OCI-LY1 (cell line): ENCODE measurements at regions not wholly inside any gene's neighbourhood (a gene's known extent, or its start where the extent isn't known, plus 50 kb on each side); places are given as distances from the start of the nearest gene placed in this dataset.

Experiments
- H2AFZ ChIP-seq: fragments of 200-600 bp; sonication (generic), shearing (Covaris generic); 2 replicates; pipeline ENCODE4 v1.6.0; 2014; ENCODE audit warnings: antibody characterized with exemption, mild to moderate bottlenecking, low read length
- H3F3A ChIP-seq: fragments of 200-600 bp; sonication (generic), shearing (Covaris generic); 2 replicates; pipeline ENCODE4 v1.6.0; 2014; ENCODE audit warnings: mild to moderate bottlenecking, antibody characterized with exemption, low read length, moderate library complexity; ENCODE audit not compliant: insufficient read depth
- H3K27ac ChIP-seq: fragments of 200-600 bp; sonication (generic); 2 replicates; pipeline ENCODE4 v1.5.1; 2014; ENCODE audit warnings: low read length, mixed run types, mild to moderate bottlenecking, low read depth; ENCODE audit not compliant: poor library complexity, severe bottlenecking
- H3K27me3 ChIP-seq: fragments of 200-600 bp; sonication (generic); 2 replicates; pipeline ENCODE4 v1.6.0; 2014; ENCODE audit warnings: antibody characterized with exemption, mild to moderate bottlenecking, low read length, moderate library complexity; ENCODE audit not compliant: insufficient read depth
- H3K36me3 ChIP-seq: fragments of 200-600 bp; sonication (generic); 2 replicates; pipeline ENCODE4 v1.6.1; 2014; ENCODE audit warnings: mild to moderate bottlenecking, antibody characterized with exemption, low read length, moderate library complexity, mixed read lengths; ENCODE audit not compliant: insufficient read depth
- H3K4me1 ChIP-seq: fragments of 200-600 bp; sonication (generic); 2 replicates; pipeline ENCODE4 v1.5.1; 2014; ENCODE audit warnings: mild to moderate bottlenecking, low read length, moderate library complexity; ENCODE audit not compliant: insufficient read depth, severe bottlenecking
- H3K4me2 ChIP-seq: fragments of 200-600 bp; sonication (generic), shearing (Covaris generic); 2 replicates; pipeline ENCODE4 v1.6.1; 2014; ENCODE audit warnings: low read length
- H3K4me3 ChIP-seq: fragments of 200-600 bp; sonication (generic); 2 replicates; pipeline ENCODE4 v1.5.1; 2014; ENCODE audit warnings: low read length, low read depth, mild to moderate bottlenecking, mixed read lengths; ENCODE audit not compliant: poor library complexity, severe bottlenecking
- H3K79me2 ChIP-seq: fragments of 200-600 bp; shearing (Covaris generic); 2 replicates; pipeline ENCODE4 v1.6.1; 2016; ENCODE audit warnings: mixed run types, low read length, mixed read lengths; ENCODE audit not compliant: insufficient read depth
- H3K9ac ChIP-seq: fragments of 200-600 bp; sonication (generic), shearing (Covaris generic); 2 replicates; pipeline ENCODE4 v1.6.1; 2014; ENCODE audit warnings: mild to moderate bottlenecking, low read length, mixed read lengths
- H3K9me2 ChIP-seq: fragments of 200-600 bp; sonication (generic), shearing (Covaris generic); 2 replicates; pipeline ENCODE4 v1.6.1; 2014; ENCODE audit warnings: low read depth, mild to moderate bottlenecking, low read length, mixed read lengths
- H3K9me3 ChIP-seq: fragments of 200-600 bp; shearing (Covaris generic); 2 replicates; pipeline ENCODE4 v1.6.1; 2014; ENCODE audit warnings: low read length, mixed read lengths
- H4K20me1 ChIP-seq: fragments of 200-600 bp; sonication (generic), shearing (Covaris generic); 2 replicates; pipeline ENCODE4 v1.6.0; 2016; ENCODE audit warnings: mild to moderate bottlenecking, low read length; ENCODE audit not compliant: insufficient read depth
- CTCF ChIP-seq: fragments of 200-600 bp; sonication (generic), shearing (Covaris generic); IDR thresholded peaks from 2 replicates; pipeline ENCODE4 v1.5.1; 2017; ENCODE audit warnings: mild to moderate bottlenecking, antibody characterized with exemption, low read length, moderate library complexity, mixed read lengths
- EZH2 ChIP-seq: fragments of 200-600 bp; sonication (generic), shearing (Covaris generic); IDR thresholded peaks from 2 replicates; pipeline ENCODE4 v1.8.0; 2017; ENCODE audit warnings: borderline replicate concordance, mixed run types, mild to moderate bottlenecking, antibody characterized with exemption, low read length, moderate library complexity, mixed read lengths

GRCh38 chr7:13832346-13832745 is 157.1 kb downstream of the ETV1 start:
- no peak overlapping the region for H3K4me2 ChIP-seq
- H3F3A ChIP-seq = no peaks in the 10 kb centered on the region
- H3K27me3 ChIP-seq = no peaks in the 10 kb centered on the region
- H3K36me3 ChIP-seq = no peaks in the 10 kb centered on the region
- no peak overlapping the region for H3K27ac ChIP-seq
- peaks cover 42% of the 10 kb centered on the region for H3K4me1 ChIP-seq
- no peak overlapping the region for H3K9ac ChIP-seq
- no peak overlapping the region for H3K4me3 ChIP-seq
- TF ChIP-seq EZH2 = no peak
- TF ChIP-seq CTCF = no peak
- no peak overlapping the region for H2AFZ ChIP-seq
- no peaks in the 10 kb centered on the region for H3K79me2 ChIP-seq
- no peaks in the 10 kb centered on the region for H3K9me3 ChIP-seq
- no peaks in the 10 kb centered on the region for H3K9me2 ChIP-seq
- no peaks in the 10 kb centered on the region for H4K20me1 ChIP-seq

- Histone ChIP-seq H2AFZ (peak overlapping the region; percentile 10; the same call in 1 of the 2 replicates), H3F3A (no peaks in the 10 kb centered on the region), H3K27me3 (no peaks in the 10 kb centered on the region), H3K36me3 (no peaks in the 10 kb centered on the region), H3K9me2 (no peaks in the 10 kb centered on the region), H3K27ac (no peak overlapping the region), H3K4me1 (peaks cover 33% of the 10 kb centered on the region), H3K79me2 (no peaks in the 10 kb centered on the region), H4K20me1 (no peaks in the 10 kb centered on the region), H3K9me3 (no peaks in the 10 kb centered on the region), H3K4me2 (peak overlapping the region; percentile 0; the same call in 1 of the 2 replicates), H3K9ac (no peak overlapping the region), H3K4me3 (no peak overlapping the region)
- TF ChIP-seq EZH2 (no peak), CTCF (no peak)
These were observed 155.1 kb downstream of the ETV1 start for GRCh38 chr7:13834328-13834761.

GRCh38 chr7:13835442-13835841 is 154.0 kb downstream of the ETV1 start:
- Histone ChIP-seq H3K9me2 (no peaks in the 10 kb centered on the region), H3K27ac (no peak overlapping the region), H3K27me3 (no peaks in the 10 kb centered on the region), H3F3A (no peaks in the 10 kb centered on the region), H3K36me3 (no peaks in the 10 kb centered on the region), H3K4me2 (no peak overlapping the region), H3K9me3 (no peaks in the 10 kb centered on the region), H3K79me2 (no peaks in the 10 kb centered on the region), H3K4me1 (peaks cover 22% of the 10 kb centered on the region), H4K20me1 (no peaks in the 10 kb centered on the region), H3K9ac (no peak overlapping the region), H3K4me3 (no peak overlapping the region), H2AFZ (no peak overlapping the region)
- TF ChIP-seq EZH2 = no peak
- TF ChIP-seq CTCF = no peak
